ENCODE measurements at regions not wholly inside any gene's neighbourhood (a gene's known extent, or its start where the extent isn't known, plus 50 kb on each side); places are given as distances from the start of the nearest gene placed in this dataset.
"Not testable (repeated sequence)": the region's sequence is repeated elsewhere in the genome, so short reads cannot be mapped to it uniquely, and the experiment has no call there.

GRCh38 chr13:18204614-18205178, 976.9 kb downstream of the TUBA3C start:
- H2BK15ac ChIP-seq (ENCODE audit: low read length); H2BK120ac ChIP-seq (replicated peaks; ENCODE audit: low read depth, low read length); H3K79me2 ChIP-seq (ENCODE audit: control insufficient read depth in 1 of 2, insufficient read depth in 2 of 2, low read length in 2 of 2); H2BK12ac ChIP-seq (ENCODE audit: low read depth, low read length); H3K27ac ChIP-seq (ENCODE audit: low read depth, low read length); POLR2A ChIA-PET (ENCODE audit: partially characterized antibody); H3K18ac ChIP-seq (ENCODE audit: extremely low read depth, low read length); H4K8ac ChIP-seq (ENCODE audit: extremely low read depth, insufficient read depth, low read length); H3K4me3 ChIP-seq (ENCODE audit: extremely low read depth in 1 of 4, insufficient read depth in 2 of 4, low read depth in 3 of 4, low read length in 4 of 4); H2BK20ac ChIP-seq (ENCODE audit: low read length); H3K36me3 ChIP-seq (ENCODE audit: control insufficient read depth in 2 of 4, insufficient read depth in 4 of 4, low read length in 3 of 4); H3K4me1 ChIP-seq (replicated peaks in 1 of 4; ENCODE audit: control insufficient read depth in 3 of 4, insufficient read depth in 4 of 4, low read length in 3 of 4); H3K4ac ChIP-seq (replicated peaks; ENCODE audit: insufficient read length, low read depth, low read length); FAIRE-seq; H2AFZ ChIP-seq (ENCODE audit: low read length); H3K14ac ChIP-seq (ENCODE audit: insufficient read length); H2BK5ac ChIP-seq (ENCODE audit: low read depth, low read length); H3K23ac ChIP-seq (ENCODE audit: insufficient read length); DNase-seq (ENCODE audit: low read depth in 1 of 2, low spot score in 2 of 2); H3K4me2 ChIP-seq (ENCODE audit: insufficient read depth in 1 of 2, low read depth in 2 of 2, low read length in 2 of 2); H2AK5ac ChIP-seq (ENCODE audit: low read depth, low read length); H3K23me2 ChIP-seq (ENCODE audit: low read depth, low read length); H4K20me1 ChIP-seq (replicated peaks in 1 of 2; ENCODE audit: control insufficient read depth in 1 of 2, insufficient read depth in 2 of 2, low read length in 2 of 2); H4K5ac ChIP-seq (ENCODE audit: insufficient read length, low read depth, low read length); CTCF ChIA-PET (ENCODE audit: partially characterized antibody); H3K56ac ChIP-seq (replicated peaks; ENCODE audit: insufficient read length, low read depth, low read length); H3K9ac ChIP-seq (replicated peaks in 1 of 4; ENCODE audit: extremely low read depth in 1 of 4, low read depth in 3 of 4, low read length in 3 of 4); H4K91ac ChIP-seq (replicated peaks; ENCODE audit: insufficient read length, low read length); H3K79me1 ChIP-seq (ENCODE audit: low read depth, low read length); H3K27me3 ChIP-seq (replicated peaks in 1 of 4; ENCODE audit: control insufficient read depth in 3 of 4, extremely low read depth in 1 of 4, insufficient read depth in 3 of 4, low read length in 3 of 4): not testable (repeated sequence)
- peaks cover 33 to 54% of the 10 kb centered on the region in 2 experiments for H3K9me3 ChIP-seq (ENCODE audit: insufficient read depth in 2 of 2, low read depth in 1 of 2, low read length in 1 of 2)
- WGBS, 2 experiments (ENCODE audit: extremely low coverage in 1 of 2, insufficient coverage in 1 of 2, insufficient read length in 1 of 2, insufficient replicate concordance in 2 of 2, low coverage in 1 of 2, low lambda C conversion rate in 2 of 2, missing lambda C conversion rate in 1 of 2): 73% methylated on average over 4 of the region's 4 CpGs; no CpG with 5 or more reads in 1 of the 2 experiments

DNA sequence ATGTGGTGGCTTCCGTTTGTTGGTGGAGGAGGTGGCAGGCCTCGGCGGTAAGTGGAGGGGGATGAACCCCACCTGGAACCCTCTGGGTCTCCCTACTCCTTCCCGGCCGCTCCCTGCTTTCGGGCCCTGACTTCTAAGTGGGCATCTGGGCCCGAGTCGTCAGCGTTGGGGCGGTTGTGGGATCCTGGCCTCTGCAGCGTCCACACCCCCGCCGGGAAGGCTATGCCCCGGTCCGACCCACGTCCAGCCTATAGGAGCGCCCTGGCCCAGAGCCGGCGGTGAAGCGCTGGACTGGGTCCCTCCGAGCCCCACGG, 986.3 kb downstream of the TUBA3C start:
- not testable (repeated sequence) for H3K4me2 ChIP-seq (ENCODE audit: insufficient read depth in 1 of 2, low read depth in 2 of 2, low read length in 2 of 2); H2BK12ac ChIP-seq (ENCODE audit: low read depth, low read length)

More for the DNA sequence above, 986.3 kb downstream of the TUBA3C start:
- H3K79me1 ChIP-seq (ENCODE audit: low read depth, low read length); CTCF ChIA-PET (ENCODE audit: partially characterized antibody); H3K27ac ChIP-seq (ENCODE audit: low read depth, low read length); H4K8ac ChIP-seq (ENCODE audit: extremely low read depth, insufficient read depth, low read length); H2BK15ac ChIP-seq (ENCODE audit: low read length); H2AFZ ChIP-seq (ENCODE audit: low read length); H3K9ac ChIP-seq (replicated peaks in 1 of 4; ENCODE audit: extremely low read depth in 1 of 4, low read depth in 3 of 4, low read length in 3 of 4); H3K79me2 ChIP-seq (ENCODE audit: control insufficient read depth in 1 of 2, insufficient read depth in 2 of 2, low read length in 2 of 2); FAIRE-seq; H3K36me3 ChIP-seq (ENCODE audit: control insufficient read depth in 2 of 4, insufficient read depth in 4 of 4, low read length in 3 of 4); H3K56ac ChIP-seq (replicated peaks; ENCODE audit: insufficient read length, low read depth, low read length); DNase-seq (ENCODE audit: low read depth in 1 of 2, low spot score in 2 of 2); H3K14ac ChIP-seq (ENCODE audit: insufficient read length); POLR2A ChIA-PET (ENCODE audit: partially characterized antibody); H2AK5ac ChIP-seq (ENCODE audit: low read depth, low read length); H2BK5ac ChIP-seq (ENCODE audit: low read depth, low read length); H3K23ac ChIP-seq (ENCODE audit: insufficient read length); H4K20me1 ChIP-seq (replicated peaks in 1 of 2; ENCODE audit: control insufficient read depth in 1 of 2, insufficient read depth in 2 of 2, low read length in 2 of 2); H3K27me3 ChIP-seq (replicated peaks in 1 of 4; ENCODE audit: control insufficient read depth in 3 of 4, extremely low read depth in 1 of 4, insufficient read depth in 3 of 4, low read length in 3 of 4); H4K91ac ChIP-seq (replicated peaks; ENCODE audit: insufficient read length, low read length); H3K4me3 ChIP-seq (ENCODE audit: extremely low read depth in 1 of 4, insufficient read depth in 2 of 4, low read depth in 3 of 4, low read length in 4 of 4); H4K5ac ChIP-seq (ENCODE audit: insufficient read length, low read depth, low read length); H2BK120ac ChIP-seq (replicated peaks; ENCODE audit: low read depth, low read length); H3K4me1 ChIP-seq (replicated peaks in 1 of 4; ENCODE audit: control insufficient read depth in 3 of 4, insufficient read depth in 4 of 4, low read length in 3 of 4); H3K4ac ChIP-seq (replicated peaks; ENCODE audit: insufficient read length, low read depth, low read length); H2BK20ac ChIP-seq (ENCODE audit: low read length); H3K23me2 ChIP-seq (ENCODE audit: low read depth, low read length); H3K18ac ChIP-seq (ENCODE audit: extremely low read depth, low read length): not testable (repeated sequence)
- 100% methylated on average over 4 of the region's 22 CpGs; no CpG with 5 or more reads in 1 of the 2 experiments for WGBS, 2 experiments (ENCODE audit: extremely low coverage in 1 of 2, insufficient coverage in 1 of 2, insufficient read length in 1 of 2, insufficient replicate concordance in 2 of 2, low coverage in 1 of 2, low lambda C conversion rate in 2 of 2, missing lambda C conversion rate in 1 of 2)
- peaks cover 13 to 50% of the 10 kb centered on the region in 2 experiments for H3K9me3 ChIP-seq (ENCODE audit: insufficient read depth in 2 of 2, low read depth in 1 of 2, low read length in 1 of 2)
